Hypothalamus (tissue), 51 donors: ENCODE measurements at regions not wholly inside any gene's neighbourhood (a gene's known extent, or its start where the extent isn't known, plus 50 kb on each side); places are given as distances from the start of the nearest gene placed in this dataset.
"Not testable (repeated sequence)": the region's sequence is repeated elsewhere in the genome, so short reads cannot be mapped to it uniquely, and the experiment has no call there.

Experiments used
- DNase-seq, 51 donors: peaks; one replicate each; lab custom pipeline; 2025; lab: John Stamatoyannopoulos, UW

DNA sequence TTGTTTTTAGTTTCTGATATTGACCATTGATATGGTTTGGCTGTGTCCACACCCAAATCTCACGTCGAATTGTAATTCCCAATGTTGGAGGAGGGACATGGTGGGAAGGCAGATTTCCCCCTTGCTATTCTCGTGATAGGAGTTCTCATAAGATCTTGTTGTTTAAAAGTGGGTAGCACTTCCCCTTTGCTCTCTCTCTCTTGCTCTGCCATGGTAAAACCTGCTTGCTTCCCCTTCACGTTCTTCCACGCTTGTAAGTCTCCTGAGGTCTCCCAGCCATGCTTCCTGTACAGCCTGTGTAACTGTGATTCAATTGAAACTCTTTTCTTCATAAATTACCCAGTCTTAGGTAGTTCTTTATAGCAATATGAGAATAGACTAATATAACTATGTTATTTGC lies 203.6 kb upstream of the CHORDC1 start:
- no peak for DNase-seq

DNA sequence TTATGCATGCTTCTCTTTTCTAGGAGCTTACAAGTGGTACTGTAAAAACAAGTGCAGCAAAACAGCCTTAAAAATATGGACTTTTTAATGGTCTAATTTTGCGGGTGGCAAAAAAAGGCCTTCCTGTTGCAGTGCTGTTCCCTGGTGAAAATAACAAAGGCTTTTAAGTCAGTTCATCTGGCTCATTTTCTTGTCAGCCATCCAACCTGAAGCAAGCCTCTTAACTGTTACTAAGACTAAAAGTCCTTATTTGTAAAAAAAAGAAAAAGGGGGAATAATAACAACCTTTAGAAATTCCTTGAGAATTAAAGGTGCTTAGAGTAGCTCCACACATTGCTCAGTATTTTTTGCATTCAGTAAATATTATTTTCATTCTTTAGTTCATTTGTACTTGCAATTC lies 200.5 kb upstream of the CHORDC1 start:
- peak in 1 of 51 donors; percentile 0 for DNase-seq

DNA sequence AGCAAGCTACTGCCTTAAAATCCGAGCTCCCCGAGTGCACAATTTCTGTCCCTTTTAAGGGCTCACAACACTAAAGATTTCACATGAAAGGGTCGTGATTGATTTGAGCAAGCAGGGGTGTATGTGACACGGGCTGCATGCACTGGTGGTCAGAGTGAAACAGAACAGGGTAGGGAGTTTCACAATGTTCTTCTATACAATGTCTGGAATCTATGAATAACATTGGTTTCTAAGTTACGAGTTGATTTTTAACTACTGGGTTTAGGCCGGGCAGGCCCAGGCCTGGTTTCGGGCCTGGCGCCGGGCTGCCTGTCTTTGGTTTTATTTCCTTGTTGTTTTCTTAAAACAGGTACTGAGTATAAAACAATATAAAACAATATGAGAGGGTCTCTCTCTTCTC lies 199.9 kb upstream of the CHORDC1 start:
- not testable (repeated sequence) for DNase-seq

DNA sequence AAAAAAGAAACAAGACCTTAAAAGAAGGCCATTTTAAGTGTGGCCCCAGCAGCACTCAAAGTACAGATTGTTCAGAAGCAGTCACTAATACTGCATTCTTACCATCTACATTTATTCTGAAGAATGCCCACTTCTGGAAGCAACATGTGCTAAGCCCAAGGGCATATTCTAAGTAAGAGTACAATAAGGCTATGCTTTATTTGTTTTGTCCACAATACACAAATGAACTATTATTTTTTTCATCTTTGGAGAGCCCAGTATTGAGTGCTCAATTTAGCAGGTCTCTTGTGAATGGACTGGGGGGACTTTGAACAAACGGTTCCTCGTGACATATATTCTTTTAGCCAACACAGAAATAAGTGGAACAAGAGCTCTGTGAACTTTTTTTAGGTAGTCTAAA lies 191.4 kb upstream of the CHORDC1 start:
- DNase-seq, result peak in 1 of 51 donors; percentile 0

DNA sequence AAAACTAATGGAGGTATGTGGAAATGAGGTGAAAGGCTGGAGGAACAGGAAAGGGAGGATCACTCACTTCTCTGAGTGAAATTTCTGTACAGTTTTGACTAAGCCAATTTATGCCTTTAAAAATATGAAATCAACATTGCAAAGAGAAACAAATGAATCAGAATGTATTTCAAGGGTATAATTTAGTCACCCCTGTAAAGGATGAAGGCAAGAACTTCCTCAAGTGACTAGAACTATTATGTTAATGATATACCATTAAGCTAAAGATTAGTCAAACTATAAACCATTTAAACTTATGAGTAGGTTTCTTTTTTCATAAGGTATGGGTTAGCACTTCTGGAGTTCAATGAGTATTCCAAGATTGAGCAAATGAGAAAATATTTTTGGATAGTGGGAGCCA lies 184.5 kb upstream of the CHORDC1 start:
- no peak for DNase-seq

DNA sequence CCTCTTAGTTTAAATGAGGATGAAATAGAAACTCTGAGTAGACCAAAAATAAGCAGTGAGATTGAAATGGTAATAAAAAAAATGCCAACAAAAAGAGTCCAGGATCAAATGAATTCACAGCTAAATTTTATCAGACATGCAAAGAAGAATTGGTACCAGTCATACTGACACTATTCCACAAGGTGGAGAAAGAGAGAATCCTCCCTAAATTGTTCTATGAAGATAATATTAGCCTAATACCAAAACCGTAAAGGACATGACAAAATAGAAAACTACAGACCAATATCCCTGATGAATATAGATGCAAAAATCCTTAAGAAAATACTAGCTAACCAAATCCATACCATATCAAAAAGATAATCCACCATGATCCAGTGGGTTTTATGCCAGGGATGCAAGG lies 169.8 kb upstream of the CHORDC1 start:
- no peak for DNase-seq

DNA sequence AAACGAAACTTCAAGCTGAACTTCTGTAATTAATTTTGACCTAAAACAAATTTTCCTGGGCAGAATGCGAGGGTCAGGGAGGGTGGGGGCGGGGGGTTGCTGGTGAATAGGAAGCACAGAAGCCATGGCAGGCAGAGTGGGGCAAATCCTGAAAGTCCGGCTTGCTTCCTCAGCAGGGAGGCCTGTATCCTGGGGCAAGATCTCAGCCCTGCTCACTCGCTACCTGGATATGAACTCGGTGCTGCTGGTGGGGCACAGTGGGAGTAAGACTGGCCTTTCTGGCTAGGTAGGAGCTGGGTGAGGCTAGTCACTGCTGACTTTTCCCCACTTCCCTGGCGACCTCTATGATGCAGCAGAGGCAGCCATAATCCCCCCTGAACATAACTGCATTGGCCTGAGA lies 168.9 kb upstream of the CHORDC1 start:
- no peak for DNase-seq

DNA sequence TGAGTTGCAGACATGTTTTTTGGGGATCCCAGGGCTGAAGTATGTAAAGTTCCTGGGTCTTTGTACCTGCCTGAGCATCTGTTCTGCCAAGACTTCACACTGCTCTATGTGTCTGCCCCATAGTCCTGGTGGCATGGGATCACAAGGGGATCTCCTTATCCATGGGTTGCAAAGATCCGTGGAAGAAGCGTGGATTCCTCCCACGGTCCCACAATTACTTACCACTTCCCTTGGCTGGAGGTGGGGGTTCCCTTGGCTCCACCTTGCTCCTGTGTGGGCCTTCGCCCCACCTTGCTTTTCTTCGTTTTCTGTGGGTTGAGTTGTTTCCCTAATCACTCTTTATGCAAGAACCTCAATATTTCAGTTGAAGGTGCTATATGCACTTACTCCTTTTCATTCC lies 157.4 kb upstream of the CHORDC1 start:
- no peak for DNase-seq

DNA sequence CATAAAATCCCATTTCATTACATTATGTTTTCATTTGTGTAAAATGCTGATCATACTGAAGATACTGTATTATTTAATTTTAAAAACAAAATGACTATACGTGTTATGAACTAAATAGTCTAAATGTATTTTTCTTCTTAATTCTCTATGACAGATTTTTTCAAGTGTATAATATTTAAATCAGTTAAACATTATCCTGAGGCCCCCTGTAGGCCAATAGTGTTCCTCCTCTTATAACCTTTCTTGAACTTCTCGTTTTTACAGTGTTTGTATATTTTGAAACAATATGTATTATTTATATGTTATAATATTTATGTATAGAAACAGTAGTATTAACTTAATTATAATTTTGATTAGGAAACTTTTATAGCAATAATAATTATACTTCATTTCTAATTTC lies 151.1 kb upstream of the CHORDC1 start:
- DNase-seq, result no peak

DNA sequence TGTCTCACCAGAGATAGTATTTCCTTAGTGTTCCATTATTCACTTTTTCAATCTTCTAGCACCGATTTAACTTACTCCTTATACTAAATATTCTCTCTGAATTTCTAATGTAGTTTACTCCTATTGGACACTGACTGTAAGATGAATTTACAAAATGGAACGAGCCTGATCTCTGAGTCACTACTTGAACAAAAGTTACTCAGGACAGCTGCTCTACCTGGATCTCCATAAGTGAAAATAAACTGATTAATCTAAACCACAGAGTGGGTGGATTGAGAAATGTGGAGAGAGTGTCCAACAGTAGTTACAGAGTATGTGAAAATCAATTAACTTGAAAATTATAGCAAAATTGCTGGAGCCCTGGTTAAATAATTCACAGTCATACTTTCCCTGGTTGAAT lies 141.7 kb upstream of the CHORDC1 start:
- no peak for DNase-seq

DNA sequence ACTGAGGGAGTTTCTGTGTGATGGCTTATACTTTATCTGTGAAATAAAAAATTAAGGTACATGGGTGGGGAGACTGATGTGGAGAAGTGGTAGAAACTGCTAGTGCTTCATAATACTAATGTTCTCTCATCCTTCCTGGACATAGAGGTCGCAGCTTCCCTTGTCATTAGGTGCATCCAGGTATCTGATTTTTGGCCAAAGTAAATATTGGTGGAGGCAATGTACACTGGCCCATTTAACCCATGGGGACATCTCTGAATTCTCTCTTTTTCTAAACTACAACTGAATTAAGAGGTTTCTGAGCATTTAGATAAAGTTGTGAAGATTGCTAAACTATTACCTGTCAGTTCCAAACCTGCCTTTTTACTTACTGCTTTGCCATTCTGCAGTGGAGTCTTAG lies 140.9 kb upstream of the CHORDC1 start:
- DNase-seq, result no peak

DNA sequence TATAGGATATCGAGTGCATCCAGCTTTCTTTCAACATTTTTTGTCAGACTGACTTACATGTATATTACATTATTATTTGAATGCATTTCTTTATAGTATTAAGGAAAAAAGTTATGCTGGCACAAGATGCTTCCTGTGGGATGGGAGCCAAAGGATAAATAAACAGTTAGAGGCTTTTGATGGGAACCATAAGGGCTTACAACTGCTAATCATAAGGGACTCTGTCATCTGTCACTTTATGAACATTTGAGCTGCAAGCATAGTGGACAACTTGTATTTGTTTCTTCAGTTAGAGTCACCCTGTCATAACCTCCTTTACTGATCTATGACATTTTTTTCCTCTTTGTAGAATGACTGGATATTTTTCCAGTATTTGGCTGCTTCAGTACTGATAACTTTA lies 132.4 kb upstream of the CHORDC1 start:
- DNase-seq, result no peak

DNA sequence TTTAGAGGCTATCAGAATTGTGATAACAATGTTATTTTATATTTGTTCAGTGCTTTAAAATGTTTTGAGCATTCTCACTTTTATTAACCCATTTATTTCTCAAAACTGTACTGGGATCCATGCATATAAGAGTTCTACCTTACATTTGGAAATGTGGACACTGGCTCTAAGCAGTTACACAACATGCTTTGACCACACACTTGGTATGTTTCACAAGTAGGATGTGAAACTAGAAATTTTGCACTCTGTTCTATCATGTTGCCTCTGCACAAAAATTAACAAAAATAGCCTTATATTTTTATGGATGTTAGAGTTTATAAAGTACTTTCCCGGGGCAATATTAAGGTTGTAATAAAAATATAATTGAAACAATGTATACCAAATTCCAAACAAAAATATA lies 126.9 kb upstream of the CHORDC1 start:
- DNase-seq, result no peak

DNA sequence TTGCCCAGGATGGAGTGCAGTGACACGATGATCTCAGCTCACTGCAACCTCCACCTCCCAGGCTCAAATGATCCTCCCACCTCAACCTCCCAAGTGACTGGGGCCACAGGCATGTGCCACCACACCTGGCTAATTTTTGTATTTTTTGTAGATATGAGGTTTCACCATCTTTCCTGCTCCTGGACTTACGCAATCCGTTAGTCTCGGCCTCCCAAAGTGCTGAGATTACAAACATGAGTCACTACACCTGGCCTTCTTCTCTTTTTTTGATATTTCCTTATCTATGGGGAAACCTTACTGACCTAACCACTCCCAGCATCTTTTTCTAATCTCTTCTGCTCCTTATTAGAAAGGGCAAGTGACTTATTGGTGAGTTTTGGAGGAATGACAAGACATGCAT lies 121.7 kb upstream of the CHORDC1 start:
- no peak for DNase-seq

DNA sequence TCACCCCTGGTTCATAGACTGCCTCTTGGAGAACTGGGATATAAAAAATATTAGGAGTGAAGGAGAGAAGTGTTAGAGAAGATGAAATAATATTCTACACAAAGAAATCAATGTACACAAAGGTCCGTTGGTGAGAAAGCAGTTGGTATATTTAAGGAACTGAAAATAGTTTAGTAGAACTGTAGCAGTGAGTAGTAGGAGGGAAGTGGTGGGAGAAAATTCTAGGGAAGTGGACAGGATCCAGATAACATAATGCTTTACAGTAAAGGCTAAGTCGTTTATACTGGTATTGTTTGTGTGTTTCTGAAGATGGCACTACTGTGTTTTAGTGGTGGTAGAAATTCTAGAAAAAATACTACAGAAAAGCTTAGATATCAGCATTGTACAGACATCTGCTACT lies 120.8 kb upstream of the CHORDC1 start:
- no peak for DNase-seq

DNA sequence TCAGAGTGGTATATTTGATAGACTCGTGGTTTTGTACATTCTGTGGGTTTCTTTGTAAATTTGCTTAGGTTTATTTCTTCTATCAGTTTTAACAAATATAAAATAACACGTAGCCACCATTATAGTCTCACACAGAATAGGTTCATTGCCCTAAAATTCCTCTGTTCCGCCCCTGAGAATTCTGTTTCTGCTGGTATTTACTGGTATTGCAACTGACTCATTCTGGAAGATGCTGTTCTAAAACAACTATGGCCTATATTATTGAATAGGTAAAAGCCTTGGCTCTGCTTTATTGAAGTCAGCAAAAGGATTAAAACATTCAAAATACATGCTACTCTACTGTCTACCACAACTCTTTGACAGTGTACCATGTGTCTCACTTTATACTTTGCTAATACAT lies 119.1 kb upstream of the CHORDC1 start:
- DNase-seq, result no peak

DNA sequence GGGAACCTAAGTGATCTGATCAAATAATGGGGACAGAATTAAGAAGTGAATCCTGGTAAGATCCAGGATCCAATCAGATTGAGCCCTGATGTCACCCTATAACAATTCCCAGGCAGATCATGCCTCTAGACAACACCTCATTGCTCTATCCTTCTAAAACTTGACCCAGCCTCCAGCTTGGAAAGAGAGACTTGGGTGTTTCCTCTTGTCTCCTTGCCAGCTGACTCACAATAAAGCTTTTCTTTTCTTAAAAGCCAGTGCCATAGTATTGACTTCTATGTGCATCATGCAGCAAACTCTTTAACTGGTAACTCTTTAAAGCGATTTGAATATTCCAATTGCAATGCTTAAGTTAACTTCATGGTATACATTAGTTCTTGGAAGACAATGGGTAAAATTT lies 109.6 kb upstream of the CHORDC1 start:
- DNase-seq, result no peak

DNA sequence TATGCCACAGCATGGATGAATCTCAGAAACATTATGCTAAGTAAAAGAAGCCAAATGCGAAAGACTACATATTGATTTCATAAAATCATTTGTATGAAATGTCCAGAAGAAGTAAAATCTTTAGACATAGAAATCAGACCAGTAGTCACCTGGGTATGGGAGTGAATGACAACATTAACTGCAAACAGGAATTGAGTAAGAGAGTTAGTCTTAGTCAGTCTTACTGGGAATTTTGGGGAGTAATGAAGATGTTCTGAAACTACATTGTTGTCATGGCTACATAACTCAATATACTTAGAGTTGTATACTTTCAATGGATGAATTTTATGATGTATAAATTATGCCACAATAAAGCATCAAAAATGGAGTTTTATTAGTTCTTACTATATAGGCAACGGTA lies 107.8 kb upstream of the CHORDC1 start:
- no peak for DNase-seq

DNA sequence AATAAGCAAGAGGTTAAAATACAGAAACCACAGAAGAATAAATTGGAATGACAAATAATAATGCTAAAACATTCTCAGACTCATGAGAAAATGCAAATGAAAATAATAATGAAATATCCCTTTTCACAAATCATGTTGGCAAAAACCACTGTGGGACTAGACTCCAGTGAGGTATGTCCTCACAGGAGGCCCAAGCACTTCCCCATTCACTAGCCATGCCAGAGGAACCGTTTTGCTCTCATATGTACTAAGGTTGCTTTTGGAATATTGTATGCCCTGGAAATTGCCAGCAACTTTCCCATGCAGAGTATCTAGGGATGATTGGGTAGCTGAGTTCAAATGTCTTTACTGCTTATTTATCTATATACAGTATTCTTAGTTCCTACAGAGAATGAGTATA lies 106.2 kb upstream of the CHORDC1 start:
- no peak for DNase-seq

DNA sequence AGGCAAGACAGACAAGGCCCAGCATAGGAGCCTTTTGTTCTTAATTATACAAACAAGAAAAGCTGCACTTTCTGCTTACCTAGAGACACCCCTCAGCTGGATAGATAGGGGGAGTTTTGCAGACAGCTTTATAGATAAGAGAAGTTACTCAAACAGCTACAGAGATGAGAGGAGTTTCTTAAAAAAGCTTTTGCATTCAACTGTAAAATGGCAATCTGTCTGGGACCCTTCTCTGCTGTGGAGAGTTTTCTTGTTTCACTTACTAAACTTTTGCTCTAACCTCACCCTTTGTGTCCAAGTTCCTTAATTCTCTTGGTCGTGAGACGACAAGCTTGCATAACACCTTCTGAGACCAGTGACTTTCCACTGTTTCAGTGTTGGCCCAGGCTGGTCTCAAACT lies 103.8 kb upstream of the CHORDC1 start:
- no peak for DNase-seq

DNA sequence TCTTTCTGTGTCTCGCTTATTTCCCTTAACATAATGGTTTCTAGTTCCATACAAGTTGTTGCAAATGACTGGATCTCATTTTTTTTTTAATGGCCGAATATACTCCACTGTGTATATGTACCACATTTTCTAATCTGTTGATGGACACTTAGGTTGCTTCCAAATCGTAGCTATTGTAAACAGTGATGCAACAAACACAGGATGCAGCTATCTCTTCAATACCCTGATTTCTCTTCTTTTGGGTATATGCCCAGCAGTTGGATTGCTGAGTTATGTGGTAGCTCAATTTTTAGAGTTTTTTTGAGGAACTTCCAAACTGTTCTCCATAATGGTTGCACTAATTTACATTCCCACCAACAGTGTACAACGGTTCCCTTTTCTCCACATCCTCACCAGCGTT lies 100.4 kb upstream of the CHORDC1 start:
- no peak for DNase-seq

DNA sequence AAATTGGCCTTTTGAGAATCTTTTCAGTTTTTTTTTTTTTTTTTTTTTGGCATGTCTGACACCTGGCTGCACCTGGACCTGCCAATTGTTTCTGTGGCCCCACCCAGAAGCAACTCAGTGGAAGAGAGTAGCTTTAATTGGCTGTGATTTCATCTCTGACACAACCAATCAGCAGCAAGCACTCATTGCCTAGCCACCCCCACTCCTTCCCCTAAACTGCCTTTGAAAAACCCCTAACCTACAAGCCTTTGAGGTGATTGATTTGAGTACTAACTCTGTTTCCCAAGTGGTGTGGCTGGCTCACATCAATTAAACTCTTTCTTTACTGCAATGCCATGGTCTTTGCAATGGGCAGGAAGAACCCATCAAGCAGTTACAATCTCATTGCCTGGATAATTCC lies 98.2 kb upstream of the CHORDC1 start:
- no peak for DNase-seq

DNA sequence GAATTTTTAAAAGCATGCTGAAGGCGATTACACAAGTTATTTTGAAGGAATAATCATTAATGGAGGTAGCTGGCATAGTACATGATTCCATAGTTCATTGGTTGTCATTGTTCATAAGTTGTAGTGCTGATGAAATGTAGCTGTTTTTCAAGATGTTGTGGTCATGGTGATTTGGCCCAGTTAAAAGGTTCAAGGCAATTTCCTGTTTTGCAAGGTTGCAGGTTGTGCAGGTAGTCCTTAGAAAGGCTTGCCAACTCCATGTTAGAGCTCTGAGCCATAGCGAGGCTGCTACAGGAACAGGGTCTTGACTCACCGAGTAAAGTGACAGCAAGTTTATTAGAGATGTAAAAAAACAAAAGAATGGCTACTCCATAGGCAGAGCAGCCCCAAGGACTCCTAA lies 95.8 kb upstream of the CHORDC1 start:
- DNase-seq, result no peak

DNA sequence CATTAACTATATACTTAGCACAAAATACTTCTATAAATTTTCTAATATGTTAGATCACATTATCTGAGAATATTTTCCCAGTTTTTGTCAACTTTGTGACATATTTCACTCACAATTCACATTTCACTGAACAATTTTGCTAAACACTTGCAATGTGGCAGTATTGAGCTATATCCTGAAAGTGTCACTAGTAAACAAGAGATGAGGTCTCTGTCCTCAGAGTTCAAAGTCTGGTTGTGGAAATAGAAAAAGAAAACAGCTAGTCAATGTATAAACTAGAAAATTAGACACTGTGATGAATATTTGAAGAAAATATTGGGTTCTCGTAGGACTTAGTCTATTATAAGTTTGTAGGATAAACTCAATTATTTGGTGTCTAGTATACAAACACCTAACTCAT lies 87.4 kb upstream of the CHORDC1 start:
- no peak for DNase-seq
